ENCODE measurements at regions not wholly inside any gene's neighbourhood (a gene's known extent, or its start where the extent isn't known, plus 50 kb on each side); places are given as distances from the start of the nearest gene placed in this dataset.
"Not testable (repeated sequence)": the region's sequence is repeated elsewhere in the genome, so short reads cannot be mapped to it uniquely, and the experiment has no call there.

DNA sequence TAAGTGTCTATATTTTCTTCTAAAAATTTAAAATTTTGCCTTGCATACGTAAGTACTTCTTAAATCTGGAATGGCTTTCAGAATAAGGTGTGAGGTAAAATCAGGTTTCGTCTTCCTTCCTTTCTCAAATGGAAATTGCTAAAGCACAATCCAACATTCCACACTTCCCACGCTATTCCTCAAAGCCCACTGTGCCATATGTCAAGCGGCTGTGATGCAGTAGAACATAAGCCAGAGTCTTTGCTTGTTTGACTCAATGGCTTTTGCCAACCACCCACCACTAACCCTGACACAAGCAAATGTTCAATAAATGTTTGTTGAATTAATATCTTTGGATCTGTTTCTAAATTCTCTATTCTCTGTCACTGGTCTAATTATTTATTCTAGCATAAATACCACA is 1199.7 kb upstream of the TENM3 start:
- DNase-seq (ENCODE audit: extremely low read depth, low read depth, low spot score) = no peak

DNA sequence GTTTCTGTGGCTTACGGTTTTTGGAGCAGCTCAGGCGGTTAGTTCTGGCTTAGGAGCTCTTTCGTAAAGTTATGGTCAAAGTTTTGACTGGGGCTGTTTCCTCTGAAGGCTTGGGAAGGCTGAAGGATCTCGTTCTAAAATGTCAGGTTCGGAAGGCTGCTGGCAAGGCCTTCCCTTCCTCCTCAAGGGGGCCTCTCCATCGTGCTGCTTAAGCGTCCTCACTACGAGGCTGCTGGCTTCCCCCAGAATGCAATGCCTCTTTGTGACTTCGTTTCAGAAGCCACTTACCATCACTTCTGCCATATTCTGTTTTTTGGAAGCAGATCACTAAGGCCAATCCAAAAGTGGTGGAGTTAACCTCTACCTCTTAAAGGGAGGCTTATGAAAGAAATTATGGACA is 1196.4 kb upstream of the TENM3 start:
- DNase-seq (ENCODE audit: extremely low read depth, low read depth, low spot score) = no peak

DNA sequence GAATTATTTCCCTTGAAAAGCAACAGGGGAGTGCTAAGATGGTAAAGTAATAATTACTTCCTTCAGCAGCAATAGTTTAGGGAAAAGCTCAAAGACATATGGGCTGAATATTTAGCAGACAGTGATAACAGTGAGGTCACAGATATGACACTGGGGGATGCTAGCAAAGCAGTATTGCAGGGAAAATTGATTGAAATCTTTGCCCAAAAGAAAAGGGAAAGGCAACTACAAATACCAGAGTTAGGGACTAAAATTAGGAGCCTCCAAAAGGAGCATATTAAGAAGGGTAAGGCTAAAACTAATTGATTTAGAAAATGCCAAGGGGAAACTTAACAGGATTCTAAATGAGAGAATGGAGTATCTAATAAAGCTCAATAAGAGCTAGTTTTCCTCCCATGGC is 1191.3 kb upstream of the TENM3 start:
- no peak for DNase-seq (ENCODE audit: extremely low read depth, low read depth, low spot score)

DNA sequence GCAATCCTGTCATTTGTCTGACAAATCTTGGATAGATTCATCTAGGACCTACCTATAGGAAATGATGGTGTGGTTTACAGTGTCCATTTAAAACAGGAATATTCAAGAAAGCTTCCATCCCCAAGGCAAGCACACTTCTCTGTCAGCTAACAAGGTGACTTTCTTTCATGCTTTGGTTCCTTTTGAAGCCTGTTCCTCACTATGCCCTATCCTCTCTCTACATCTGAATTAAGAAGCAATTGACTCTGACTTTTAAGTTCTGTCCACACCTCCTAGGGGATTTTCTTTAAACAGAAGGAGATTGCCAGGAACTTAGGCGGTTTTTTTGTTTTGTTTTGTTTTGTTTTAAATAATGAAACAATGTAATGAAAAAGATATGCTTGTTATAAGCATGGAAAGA is 1181.4 kb upstream of the TENM3 start:
- DNase-seq (ENCODE audit: extremely low read depth, low read depth, low spot score) = no peak

DNA sequence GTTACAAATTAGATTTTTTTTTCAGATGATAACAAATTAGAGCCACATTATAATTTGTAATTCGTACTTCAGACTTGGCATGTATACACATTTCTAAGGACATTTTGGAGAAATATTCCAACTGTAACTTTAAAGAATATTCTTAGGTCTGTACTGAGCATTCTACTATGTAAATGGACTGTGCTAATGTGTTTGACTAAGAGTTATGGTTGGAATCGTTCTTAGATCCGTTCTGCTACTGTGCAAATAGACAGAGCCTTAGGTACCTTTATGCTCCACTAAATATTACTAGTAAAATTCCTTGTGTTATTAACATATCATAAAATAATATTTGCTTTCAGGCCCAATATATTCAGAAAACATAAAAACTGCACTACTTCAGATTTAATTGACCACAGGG is 1180.0 kb upstream of the TENM3 start:
- no peak for DNase-seq (ENCODE audit: extremely low read depth, low read depth, low spot score)

DNA sequence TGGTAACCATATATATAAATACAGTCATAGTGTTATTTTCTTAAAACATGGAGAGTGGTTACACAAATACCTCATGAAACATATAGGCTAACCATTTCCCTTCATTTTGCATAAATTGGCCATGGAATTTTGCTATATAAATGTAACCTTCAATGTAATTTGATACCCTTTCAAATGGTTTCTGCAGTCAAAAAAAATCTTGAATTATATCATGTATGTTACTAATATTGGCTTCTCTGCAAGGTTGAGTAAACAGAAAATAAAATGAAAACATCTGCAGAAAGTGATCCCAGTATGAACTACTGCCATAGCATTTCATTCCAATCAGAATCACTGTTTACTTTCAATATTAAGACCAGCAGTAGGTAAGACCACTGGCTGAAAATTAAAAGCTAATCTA is 1165.9 kb upstream of the TENM3 start:
- DNase-seq (ENCODE audit: extremely low read depth, low read depth, low spot score) = no peak

DNA sequence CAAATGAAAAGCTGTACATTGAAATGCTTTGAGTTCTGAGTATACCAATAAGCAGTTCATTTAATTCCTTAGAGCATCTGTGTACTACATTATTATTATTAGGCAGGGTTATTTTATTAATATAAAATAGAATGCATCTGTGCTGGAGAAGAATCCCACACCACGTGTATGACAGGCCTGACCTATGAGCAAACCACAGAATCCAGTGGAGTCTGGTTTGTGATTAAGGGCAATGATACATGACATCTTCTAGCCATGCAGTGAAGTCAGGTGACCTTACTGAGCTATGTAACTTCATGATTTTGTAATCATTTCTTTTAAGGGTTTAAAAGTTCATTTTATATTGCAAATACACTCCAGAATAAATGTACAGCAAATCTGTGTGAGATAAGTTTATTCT is 1165.0 kb upstream of the TENM3 start:
- DNase-seq (ENCODE audit: extremely low read depth, low read depth, low spot score) = no peak

DNA sequence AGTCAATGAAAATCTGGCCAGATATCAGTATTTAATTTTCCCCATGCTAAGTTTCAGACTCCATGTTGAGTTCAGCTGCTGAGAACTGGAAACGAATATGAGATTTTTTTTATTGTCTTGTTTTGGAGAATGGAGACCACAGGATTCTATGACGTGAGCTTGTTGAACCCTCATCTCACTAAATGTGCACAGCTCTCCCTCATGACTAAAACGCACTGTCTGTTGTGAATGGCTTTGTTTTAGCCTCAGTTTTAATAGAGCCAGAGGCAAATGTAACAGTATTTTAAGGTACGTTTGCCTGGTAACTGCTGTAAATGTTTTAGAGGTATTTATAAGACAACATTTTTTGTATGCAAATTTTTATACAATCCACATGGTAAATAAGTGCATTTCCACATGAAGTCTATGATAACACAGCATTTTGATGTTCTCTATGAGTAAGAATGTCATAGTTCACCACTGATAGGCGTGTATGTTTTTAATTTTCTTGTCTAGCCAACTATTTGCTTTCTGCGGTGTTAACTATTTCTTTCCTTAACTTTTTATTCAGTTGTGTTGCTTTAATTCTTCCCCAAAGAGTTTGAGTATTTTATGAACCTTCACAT is 1159.3 kb upstream of the TENM3 start:
- no peak for DNase-seq (ENCODE audit: extremely low read depth, low read depth, low spot score)

DNA sequence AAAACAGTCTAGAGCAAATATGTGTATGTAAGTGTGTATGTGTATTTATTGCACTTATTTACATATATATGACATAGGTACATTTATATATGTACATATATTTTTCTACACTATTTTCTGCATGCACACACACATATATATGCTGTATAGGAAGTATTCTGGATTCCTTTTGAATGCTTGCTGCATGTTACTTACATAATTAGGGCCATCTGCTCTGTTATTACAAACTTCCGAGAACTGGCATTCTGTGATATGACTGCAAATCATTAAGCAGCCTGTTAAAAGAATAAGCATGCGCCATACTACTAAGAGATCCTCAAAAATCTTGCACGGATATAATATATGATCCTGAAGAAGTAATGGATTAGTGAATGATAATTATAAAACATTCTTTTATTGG is 1157.6 kb upstream of the TENM3 start:
- no peak for DNase-seq (ENCODE audit: extremely low read depth, low read depth, low spot score)

DNA sequence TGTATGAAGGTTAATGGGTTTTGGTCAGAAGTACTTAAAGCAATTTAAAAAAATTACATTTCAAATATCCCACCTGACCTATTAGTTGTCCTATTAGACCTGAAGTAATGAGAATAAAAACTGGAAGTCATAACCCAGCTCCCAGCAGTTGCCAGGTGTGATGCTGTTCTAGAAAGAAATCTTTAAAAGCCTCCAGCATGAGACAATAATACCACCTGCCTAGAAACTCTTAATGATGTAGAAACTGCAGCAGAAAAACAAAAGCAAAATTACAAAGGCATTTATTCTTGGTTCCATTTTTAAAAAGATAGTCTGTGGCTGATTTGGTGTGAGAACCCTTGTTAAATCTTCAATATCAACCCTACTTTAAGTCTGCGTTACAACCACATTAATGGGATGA is 1137.7 kb upstream of the TENM3 start:
- DNase-seq (ENCODE audit: extremely low read depth, low read depth, low spot score) = no peak

DNA sequence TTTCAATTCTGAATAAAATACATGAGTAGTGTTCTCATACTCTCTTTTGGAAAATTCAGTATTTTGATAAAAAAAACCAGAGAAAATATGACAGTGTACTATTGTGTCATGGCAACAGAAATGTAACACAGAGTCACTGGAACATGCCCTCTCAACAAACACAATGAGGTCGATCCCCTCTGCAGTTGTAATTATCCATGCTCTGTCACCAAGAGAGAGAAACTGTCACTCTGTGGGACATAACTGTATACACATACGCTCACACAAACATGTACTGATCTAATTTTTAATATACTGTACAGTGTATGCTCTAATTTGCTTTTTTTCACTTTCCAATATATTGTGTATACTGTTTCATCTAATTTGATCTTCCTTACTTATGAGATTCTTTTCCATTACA is 1136.8 kb upstream of the TENM3 start:
- DNase-seq (ENCODE audit: extremely low read depth, low read depth, low spot score) = no peak

DNA sequence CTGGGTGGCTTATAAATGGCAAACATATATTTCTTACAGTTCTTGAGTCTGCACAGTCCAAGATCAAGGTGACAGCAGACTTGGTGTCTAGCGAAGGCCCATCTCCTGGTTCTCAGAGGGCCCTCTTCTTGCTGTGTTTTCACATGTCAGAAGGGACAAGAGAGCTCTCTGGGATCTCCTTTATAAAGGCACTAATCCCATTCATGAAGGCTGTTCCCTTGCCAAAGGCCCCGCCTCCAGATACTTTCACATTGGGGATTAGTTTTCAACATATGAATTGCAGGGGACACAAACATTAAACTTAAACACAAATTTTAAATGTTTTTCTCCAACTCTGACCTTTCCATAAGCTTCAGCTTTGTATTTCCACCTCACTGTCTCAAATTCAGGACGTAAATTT is 1135.0 kb upstream of the TENM3 start:
- DNase-seq (ENCODE audit: extremely low read depth, low read depth, low spot score) = no peak

DNA sequence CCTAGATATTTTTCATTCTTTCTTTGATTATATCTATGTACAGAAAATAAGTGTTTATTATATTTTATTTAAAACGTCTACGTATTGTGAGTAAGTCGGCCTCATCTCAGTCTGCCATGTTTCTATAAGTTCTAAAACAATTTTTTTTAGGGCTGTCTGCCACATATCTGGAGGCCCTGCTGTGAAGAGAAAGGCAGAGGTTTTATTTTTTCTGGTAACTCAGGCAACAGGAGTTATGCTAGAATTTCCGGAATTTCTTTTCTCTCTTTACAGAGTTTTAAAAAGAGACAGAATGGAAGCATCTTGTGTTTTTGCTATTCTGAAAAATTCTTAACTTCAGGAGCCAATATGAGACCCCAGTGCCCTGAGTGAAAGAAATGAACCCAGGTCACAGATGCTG is 1124.0 kb upstream of the TENM3 start:
- no peak for DNase-seq (ENCODE audit: extremely low read depth, low read depth, low spot score)

DNA sequence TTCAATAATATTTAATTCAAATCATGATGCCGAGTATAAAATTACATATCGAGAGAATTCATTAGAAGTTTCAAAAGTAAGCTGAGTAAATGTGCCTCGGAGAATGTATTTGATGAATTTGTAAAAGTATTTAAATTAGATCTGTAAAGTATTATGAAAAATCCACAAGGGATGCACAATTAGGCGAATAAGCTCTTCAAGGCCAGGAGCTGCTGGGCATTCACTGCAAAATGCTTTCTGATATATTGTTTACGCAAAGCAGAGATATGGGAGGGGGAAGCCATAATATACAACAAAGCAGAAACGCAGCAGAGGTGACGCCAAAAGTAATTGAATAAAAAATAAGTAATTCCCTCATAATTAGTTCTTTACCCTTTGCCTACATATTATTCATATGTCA is 1121.5 kb upstream of the TENM3 start:
- no peak for DNase-seq (ENCODE audit: extremely low read depth, low read depth, low spot score)

DNA sequence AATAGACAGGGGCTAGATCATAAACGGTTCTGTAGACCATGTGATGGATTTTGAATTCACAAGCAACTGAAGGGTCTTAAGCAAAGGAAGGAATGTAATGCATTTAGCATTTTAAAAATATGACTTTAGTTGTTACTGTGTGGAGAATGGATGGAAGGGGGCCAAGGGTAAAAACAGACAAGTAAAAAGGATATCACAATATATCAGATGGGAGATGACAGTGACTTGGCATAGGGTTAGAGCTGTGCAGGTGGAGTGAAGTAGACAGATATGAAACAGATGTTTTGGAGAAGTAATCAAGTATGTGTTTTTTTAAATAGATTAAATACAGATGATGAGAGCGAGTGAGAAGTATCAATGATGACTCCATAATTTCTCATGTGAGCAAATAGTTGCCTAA is 1116.0 kb upstream of the TENM3 start:
- no peak for DNase-seq (ENCODE audit: extremely low read depth, low read depth, low spot score)

DNA sequence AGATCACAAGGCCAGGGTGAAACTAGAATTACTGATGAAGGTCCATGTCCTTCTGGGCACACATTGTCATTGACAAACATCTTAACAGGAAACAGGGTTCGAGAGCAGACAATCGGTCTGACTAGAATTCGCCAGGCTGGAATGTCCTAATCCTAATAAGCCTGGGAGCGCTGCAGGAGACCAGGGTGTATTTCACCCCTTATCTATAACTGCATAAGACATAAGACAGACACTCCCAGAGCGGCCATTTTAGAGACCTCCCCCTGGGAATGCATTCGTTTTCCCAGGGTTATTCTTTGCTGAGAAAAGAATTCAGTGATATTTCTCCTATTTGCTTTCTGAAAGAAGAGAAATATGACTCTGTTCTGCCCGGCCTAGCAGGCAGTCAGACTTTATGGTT is 1112.9 kb upstream of the TENM3 start:
- not testable (repeated sequence) for DNase-seq (ENCODE audit: extremely low read depth, low read depth, low spot score)

DNA sequence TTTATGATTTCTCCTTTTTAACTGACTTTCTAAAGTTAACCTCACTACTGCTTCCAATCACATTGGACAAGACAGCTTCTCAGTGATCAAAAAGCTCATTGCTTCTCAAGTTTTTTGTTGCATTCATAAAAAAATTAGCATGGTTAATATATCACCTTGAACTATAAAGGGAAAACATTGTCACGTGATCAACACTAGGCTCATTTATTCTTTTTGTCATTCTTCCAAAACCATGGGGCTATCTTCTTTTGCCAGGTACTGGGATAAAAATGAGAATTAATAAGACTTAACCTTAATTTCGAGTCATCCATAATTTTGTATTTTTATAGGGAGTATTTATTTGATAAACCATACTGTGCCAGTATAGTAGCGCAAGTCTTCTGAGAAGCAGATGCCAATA is 1105.9 kb upstream of the TENM3 start:
- DNase-seq (ENCODE audit: extremely low read depth, low read depth, low spot score) = no peak

DNA sequence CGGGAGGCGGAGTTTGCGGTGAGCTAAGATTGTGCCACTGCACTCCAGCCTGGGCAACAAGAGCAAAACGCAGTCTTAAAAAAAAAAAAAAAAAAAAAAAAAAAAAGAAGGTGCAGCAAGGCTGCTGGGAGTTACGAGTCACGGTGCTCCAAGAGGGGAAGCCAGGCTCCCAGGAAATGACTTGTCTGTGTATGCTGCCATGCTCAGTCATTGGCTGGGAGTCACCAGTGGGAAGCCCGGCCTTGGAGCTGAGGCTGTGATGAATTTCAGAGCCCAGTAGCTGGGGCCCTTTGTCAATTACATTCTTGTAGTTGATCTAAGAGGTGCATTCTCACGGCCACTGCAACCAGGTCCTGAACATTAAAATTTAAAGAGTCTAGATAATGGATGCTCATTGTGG is 1105.1 kb upstream of the TENM3 start:
- DNase-seq (ENCODE audit: extremely low read depth, low read depth, low spot score) = no peak

DNA sequence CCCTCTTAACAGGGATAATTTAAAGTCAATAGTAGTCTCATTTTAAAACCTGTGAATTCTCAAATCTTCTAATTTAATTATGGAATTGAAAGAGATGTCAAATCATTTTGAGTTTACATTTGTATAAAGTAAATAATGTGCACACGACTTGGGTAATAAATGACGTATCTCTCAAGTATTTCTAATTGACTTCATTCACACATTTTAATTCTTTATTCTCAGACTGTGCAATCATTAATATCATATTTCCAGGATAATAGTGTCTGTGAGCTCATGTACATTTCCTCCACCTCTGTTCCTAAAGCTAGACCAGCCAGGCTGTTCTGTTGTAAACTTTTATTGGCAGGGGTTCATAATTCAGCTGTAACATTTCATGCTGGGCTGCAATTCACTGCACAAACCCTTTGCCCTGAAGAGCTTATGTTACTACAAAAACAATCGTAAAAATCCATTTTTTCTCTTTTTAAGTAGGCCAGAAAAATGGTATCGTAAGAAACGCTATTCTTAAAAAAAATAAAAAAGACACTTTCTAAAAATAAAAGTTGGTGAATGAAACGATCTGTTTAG is 1103.1 kb upstream of the TENM3 start:
- no peak for DNase-seq (ENCODE audit: extremely low read depth, low read depth, low spot score)

DNA sequence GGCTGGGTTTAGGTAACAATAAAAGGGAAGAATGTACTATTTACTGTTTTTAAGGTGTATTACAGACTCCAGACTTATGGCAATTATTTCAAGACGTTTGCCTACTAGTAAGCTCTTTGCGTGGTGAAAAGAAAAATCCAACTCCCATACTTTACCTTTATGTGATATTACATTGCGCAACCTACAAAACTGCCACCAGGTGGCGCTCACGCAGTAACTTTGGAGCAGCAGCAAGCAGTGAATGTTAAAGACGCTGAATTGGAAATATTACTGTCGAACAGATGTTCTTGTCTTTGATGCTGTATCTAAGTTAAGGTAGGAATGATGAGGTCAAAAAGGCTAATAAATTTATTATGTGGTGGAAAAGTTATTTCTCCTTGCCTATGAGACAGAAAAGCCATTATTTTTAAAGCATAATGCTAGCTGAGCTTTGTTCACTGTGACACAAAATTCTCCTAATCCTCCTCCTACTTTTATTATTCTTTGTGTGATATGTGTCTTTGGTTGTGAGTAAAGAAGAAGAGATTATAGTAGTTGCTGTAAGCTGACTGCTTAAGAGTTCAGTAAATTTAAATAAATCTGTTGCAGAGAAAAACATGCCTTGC is 1099.8 kb upstream of the TENM3 start:
- DNase-seq (ENCODE audit: extremely low read depth, low read depth, low spot score) = peak; percentile 25

DNA sequence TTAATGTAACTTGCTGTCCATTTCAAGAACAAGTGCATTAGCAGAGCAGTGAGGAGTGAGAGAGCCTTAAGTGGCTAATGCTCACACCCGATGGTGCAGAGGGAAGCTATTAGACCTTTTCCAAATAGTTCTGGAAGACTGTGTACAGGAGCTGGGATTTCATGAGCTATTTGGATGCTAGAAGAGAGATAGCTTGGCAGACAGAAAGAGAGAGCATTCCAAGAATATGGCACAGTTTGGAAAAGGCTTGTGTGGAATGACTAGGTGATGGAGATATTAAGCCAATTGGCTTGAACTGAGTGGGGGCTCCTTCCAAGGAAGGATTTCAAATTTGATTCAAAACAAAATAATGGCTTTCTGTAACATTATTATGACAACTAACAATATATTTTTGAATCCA is 1097.2 kb upstream of the TENM3 start:
- no peak for DNase-seq (ENCODE audit: extremely low read depth, low read depth, low spot score)

DNA sequence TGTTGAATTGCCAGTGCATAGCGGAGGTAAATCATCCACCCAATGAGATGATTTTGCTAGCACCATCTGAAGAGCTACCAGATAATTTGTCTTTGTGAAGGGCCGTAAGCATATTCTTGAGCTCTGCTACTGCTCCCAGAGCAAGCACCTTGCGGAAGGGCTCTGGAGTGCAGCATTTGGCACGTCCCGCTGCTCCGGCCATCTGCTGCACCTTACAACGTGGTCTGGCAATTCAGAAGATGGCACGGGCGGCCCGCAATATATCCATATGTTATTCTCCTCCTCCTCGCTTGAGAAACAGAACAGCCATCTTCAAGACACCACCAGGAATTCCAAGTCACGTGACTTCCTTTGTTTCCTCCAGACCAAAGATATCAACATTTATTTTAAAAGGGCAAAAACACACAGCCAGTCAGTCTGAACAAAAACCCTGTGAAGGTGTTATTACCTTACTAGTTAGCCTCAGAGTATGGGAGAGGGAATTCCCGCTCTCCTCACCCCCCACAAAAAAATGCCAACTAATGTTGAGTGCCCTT is 1095.7 kb upstream of the TENM3 start:
- DNase-seq (ENCODE audit: extremely low read depth, low read depth, low spot score) = no peak

DNA sequence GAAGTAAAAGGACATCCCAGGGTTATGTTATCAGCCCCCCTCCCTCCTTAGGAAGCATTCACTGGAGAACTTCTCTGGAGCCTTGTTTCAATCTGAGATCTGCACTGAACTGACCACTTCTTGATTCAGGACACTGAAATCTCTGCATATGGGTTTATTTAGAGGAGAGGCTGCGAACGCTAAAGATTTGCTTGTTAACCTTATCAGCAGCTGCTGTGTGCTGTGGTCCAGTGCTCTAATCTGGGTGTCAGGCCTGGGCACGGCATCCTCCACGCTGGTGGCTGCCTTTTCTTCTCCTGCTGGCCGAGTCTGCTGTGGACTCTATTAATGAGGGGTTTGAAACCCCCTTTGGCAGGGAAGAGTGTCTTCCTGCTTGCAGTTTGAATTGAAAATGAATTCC is 1094.7 kb upstream of the TENM3 start:
- DNase-seq (ENCODE audit: extremely low read depth, low read depth, low spot score) = no peak
